HL-60 (cell line): ENCODE measurements at regions not wholly inside any gene's neighbourhood (a gene's known extent, or its start where the extent isn't known, plus 50 kb on each side); places are given as distances from the start of the nearest gene placed in this dataset.

ENCODE experiments used
- GABPA ChIP-seq: IDR thresholded peaks from 2 replicates; pipeline ENCODE4 v1.6.1; 2012; ENCODE audit warnings: low read depth
- POLR2AphosphoS5 ChIP-seq: IDR thresholded peaks from 2 replicates; pipeline ENCODE4 v1.6.1; 2012; ENCODE audit warnings: low read depth
- TF ChIP-seq, protein P1 (sequence below): IDR thresholded peaks from one replicate; pipeline ENCODE4 v1.5.1; 2011; ENCODE audit warnings: low read length, control low read depth, inconsistent platforms; ENCODE audit not compliant: insufficient read depth
- TF ChIP-seq, protein P2 (sequence below): IDR thresholded peaks from 2 replicates; pipeline ENCODE4 v1.6.1; 2012; ENCODE audit warnings: low read depth; ENCODE audit not compliant: insufficient replicate concordance

DNA sequence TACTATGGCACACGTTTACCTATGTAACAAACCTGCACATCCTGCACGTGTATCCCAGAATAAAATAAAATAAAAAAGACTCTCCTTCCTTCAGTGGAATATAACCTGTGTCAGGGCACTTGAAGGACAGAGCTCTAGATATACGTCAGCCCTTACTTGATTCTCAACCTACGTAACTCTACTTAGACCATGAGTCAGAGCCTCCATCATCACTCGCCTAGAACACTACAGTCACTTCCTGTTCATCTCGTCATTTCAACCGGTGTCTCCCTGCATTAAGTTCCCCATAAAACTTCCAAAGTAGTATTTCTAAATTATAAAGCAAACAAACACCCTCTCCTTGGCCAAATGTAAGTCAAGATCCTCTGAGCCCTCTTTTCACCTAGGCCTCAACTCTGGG, 243.5 kb upstream of the CCNG1 start:
- TF ChIP-seq, protein P1, sequence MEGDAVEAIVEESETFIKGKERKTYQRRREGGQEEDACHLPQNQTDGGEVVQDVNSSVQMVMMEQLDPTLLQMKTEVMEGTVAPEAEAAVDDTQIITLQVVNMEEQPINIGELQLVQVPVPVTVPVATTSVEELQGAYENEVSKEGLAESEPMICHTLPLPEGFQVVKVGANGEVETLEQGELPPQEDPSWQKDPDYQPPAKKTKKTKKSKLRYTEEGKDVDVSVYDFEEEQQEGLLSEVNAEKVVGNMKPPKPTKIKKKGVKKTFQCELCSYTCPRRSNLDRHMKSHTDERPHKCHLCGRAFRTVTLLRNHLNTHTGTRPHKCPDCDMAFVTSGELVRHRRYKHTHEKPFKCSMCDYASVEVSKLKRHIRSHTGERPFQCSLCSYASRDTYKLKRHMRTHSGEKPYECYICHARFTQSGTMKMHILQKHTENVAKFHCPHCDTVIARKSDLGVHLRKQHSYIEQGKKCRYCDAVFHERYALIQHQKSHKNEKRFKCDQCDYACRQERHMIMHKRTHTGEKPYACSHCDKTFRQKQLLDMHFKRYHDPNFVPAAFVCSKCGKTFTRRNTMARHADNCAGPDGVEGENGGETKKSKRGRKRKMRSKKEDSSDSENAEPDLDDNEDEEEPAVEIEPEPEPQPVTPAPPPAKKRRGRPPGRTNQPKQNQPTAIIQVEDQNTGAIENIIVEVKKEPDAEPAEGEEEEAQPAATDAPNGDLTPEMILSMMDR = no peak
- TF ChIP-seq GABPA = no peak
- TF ChIP-seq, protein P2, sequence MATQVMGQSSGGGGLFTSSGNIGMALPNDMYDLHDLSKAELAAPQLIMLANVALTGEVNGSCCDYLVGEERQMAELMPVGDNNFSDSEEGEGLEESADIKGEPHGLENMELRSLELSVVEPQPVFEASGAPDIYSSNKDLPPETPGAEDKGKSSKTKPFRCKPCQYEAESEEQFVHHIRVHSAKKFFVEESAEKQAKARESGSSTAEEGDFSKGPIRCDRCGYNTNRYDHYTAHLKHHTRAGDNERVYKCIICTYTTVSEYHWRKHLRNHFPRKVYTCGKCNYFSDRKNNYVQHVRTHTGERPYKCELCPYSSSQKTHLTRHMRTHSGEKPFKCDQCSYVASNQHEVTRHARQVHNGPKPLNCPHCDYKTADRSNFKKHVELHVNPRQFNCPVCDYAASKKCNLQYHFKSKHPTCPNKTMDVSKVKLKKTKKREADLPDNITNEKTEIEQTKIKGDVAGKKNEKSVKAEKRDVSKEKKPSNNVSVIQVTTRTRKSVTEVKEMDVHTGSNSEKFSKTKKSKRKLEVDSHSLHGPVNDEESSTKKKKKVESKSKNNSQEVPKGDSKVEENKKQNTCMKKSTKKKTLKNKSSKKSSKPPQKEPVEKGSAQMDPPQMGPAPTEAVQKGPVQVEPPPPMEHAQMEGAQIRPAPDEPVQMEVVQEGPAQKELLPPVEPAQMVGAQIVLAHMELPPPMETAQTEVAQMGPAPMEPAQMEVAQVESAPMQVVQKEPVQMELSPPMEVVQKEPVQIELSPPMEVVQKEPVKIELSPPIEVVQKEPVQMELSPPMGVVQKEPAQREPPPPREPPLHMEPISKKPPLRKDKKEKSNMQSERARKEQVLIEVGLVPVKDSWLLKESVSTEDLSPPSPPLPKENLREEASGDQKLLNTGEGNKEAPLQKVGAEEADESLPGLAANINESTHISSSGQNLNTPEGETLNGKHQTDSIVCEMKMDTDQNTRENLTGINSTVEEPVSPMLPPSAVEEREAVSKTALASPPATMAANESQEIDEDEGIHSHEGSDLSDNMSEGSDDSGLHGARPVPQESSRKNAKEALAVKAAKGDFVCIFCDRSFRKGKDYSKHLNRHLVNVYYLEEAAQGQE = no peak
- no peak for TF ChIP-seq POLR2AphosphoS5
